ENCODE measurements at regions not wholly inside any gene's neighbourhood (a gene's known extent, or its start where the extent isn't known, plus 50 kb on each side); places are given as distances from the start of the nearest gene placed in this dataset.

DNA sequence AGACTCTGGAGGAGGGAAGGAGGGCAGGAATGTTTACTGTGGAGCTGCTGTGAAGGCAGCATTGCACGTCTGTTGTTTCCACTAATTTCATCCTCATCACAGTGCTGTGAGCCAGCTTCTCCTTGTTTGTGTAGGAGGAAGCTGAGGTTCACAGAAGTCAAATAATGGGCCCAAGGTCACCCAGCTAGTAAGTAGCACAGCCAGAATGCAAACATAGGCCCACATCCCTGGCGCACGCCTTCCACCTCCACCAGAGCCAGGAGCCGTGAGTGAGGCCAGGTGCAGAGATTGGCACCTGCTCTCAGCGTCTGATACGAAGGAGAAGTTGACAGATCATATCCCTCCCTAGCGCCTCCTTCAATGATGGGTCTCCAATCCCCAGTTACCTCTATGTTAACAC, 93.6 kb downstream of the HTR5A start:
- TF ChIP-seq, protein P1, sequence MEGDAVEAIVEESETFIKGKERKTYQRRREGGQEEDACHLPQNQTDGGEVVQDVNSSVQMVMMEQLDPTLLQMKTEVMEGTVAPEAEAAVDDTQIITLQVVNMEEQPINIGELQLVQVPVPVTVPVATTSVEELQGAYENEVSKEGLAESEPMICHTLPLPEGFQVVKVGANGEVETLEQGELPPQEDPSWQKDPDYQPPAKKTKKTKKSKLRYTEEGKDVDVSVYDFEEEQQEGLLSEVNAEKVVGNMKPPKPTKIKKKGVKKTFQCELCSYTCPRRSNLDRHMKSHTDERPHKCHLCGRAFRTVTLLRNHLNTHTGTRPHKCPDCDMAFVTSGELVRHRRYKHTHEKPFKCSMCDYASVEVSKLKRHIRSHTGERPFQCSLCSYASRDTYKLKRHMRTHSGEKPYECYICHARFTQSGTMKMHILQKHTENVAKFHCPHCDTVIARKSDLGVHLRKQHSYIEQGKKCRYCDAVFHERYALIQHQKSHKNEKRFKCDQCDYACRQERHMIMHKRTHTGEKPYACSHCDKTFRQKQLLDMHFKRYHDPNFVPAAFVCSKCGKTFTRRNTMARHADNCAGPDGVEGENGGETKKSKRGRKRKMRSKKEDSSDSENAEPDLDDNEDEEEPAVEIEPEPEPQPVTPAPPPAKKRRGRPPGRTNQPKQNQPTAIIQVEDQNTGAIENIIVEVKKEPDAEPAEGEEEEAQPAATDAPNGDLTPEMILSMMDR (IDR thresholded peaks at IDR 0.05), result no peak
- TF ChIP-seq POLR2A (IDR thresholded peaks at IDR 0.05), result no peak

All from lower leg skin (tissue), 3 donors.